ENCODE measurements at regions not wholly inside any gene's neighbourhood (a gene's known extent, or its start where the extent isn't known, plus 50 kb on each side); places are given as distances from the start of the nearest gene placed in this dataset.

GRCh38 chr2:104472076-104472475 is 381.8 kb upstream of the POU3F3 start:
- no peak overlapping the region for H3K4me3 ChIP-seq (ENCODE audit: insufficient read depth, low read length)
- no peak for TF ChIP-seq CTCF (IDR thresholded peaks at IDR 0.05; ENCODE audit: extremely low read depth, low read depth, low read length)

GRCh38 chr2:104473546-104473945 is 380.4 kb upstream of the POU3F3 start:
- Histone ChIP-seq H3K27ac (ENCODE audit: low read depth, low read length) (no peak overlapping the region), H4K20me1 (ENCODE audit: insufficient read depth, low read length) (no peaks in the 10 kb centered on the region), H3K4me2 (ENCODE audit: insufficient read depth, low read length) (no peak overlapping the region), H3K36me3 (ENCODE audit: insufficient read depth, low read length) (no peaks in the 10 kb centered on the region), H3K27me3 (ENCODE audit: insufficient read depth, low read length) (no peaks in the 10 kb centered on the region), H3K9me3 (ENCODE audit: low read depth, low read length) (no peaks in the 10 kb centered on the region), H3K79me2 (ENCODE audit: insufficient read depth, low read length) (no peaks in the 10 kb centered on the region), H2AFZ (ENCODE audit: low read length) (no peak overlapping the region), H3K4me1 (ENCODE audit: insufficient read depth, low read length) (no peaks in the 10 kb centered on the region), H3K4me3 (ENCODE audit: insufficient read depth, low read length) (no peak overlapping the region)
- DNase-seq (ENCODE audit: insufficient read length, low spot score, missing footprints) = no peak
- no peak for TF ChIP-seq CTCF (IDR thresholded peaks at IDR 0.05; ENCODE audit: extremely low read depth, low read depth, low read length)

More at GRCh38 chr2:104472076-104472475, 381.8 kb upstream of the POU3F3 start:
- no peaks in the 10 kb centered on the region for H3K79me2 ChIP-seq (ENCODE audit: insufficient read depth, low read length)
- no peak overlapping the region for H3K4me2 ChIP-seq (ENCODE audit: insufficient read depth, low read length)
- H3K9me3 ChIP-seq (ENCODE audit: low read depth, low read length) = no peaks in the 10 kb centered on the region
- H3K27me3 ChIP-seq (ENCODE audit: insufficient read depth, low read length) = no peaks in the 10 kb centered on the region
- DNase-seq (ENCODE audit: insufficient read length, low spot score, missing footprints) = no peak
- no peak overlapping the region for H2AFZ ChIP-seq (ENCODE audit: low read length)
- H3K36me3 ChIP-seq (ENCODE audit: insufficient read depth, low read length) = no peaks in the 10 kb centered on the region
- H3K27ac ChIP-seq (ENCODE audit: low read depth, low read length) = no peak overlapping the region
- no peaks in the 10 kb centered on the region for H3K4me1 ChIP-seq (ENCODE audit: insufficient read depth, low read length)
- no peaks in the 10 kb centered on the region for H4K20me1 ChIP-seq (ENCODE audit: insufficient read depth, low read length)

- Histone ChIP-seq H3K4me2 (ENCODE audit: insufficient read depth, low read length) (no peak overlapping the region), H3K27ac (ENCODE audit: low read depth, low read length) (no peak overlapping the region), H3K27me3 (ENCODE audit: insufficient read depth, low read length) (no peaks in the 10 kb centered on the region), H4K20me1 (ENCODE audit: insufficient read depth, low read length) (no peaks in the 10 kb centered on the region), H3K4me1 (ENCODE audit: insufficient read depth, low read length) (no peaks in the 10 kb centered on the region), H3K4me3 (ENCODE audit: insufficient read depth, low read length) (no peak overlapping the region), H2AFZ (ENCODE audit: low read length) (no peak overlapping the region), H3K79me2 (ENCODE audit: insufficient read depth, low read length) (no peaks in the 10 kb centered on the region), H3K9me3 (ENCODE audit: low read depth, low read length) (no peaks in the 10 kb centered on the region), H3K36me3 (ENCODE audit: insufficient read depth, low read length) (no peaks in the 10 kb centered on the region)
- no peak for TF ChIP-seq CTCF (IDR thresholded peaks at IDR 0.05; ENCODE audit: extremely low read depth, low read depth, low read length)
- no peak for DNase-seq (ENCODE audit: insufficient read length, low spot score, missing footprints)
Observed at GRCh38 chr2:104474716-104475115, 379.2 kb upstream of the POU3F3 start.

GRCh38 chr2:104476075-104476474 is 377.8 kb upstream of the POU3F3 start:
- DNase-seq (ENCODE audit: insufficient read length, low spot score, missing footprints) = no peak
- Histone ChIP-seq H4K20me1 (ENCODE audit: insufficient read depth, low read length) (no peaks in the 10 kb centered on the region), H3K9me3 (ENCODE audit: low read depth, low read length) (peaks cover 1% of the 10 kb centered on the region), H3K27me3 (ENCODE audit: insufficient read depth, low read length) (no peaks in the 10 kb centered on the region), H3K79me2 (ENCODE audit: insufficient read depth, low read length) (no peaks in the 10 kb centered on the region), H3K4me2 (ENCODE audit: insufficient read depth, low read length) (no peak overlapping the region), H3K4me3 (ENCODE audit: insufficient read depth, low read length) (no peak overlapping the region), H3K36me3 (ENCODE audit: insufficient read depth, low read length) (no peaks in the 10 kb centered on the region), H3K4me1 (ENCODE audit: insufficient read depth, low read length) (no peaks in the 10 kb centered on the region), H2AFZ (ENCODE audit: low read length) (no peak overlapping the region), H3K27ac (ENCODE audit: low read depth, low read length) (no peak overlapping the region)
- TF ChIP-seq CTCF (IDR thresholded peaks at IDR 0.05; ENCODE audit: extremely low read depth, low read depth, low read length) = no peak
